GM12878 (cell line): ENCODE measurements at regions not wholly inside any gene's neighbourhood (a gene's known extent, or its start where the extent isn't known, plus 50 kb on each side); places are given as distances from the start of the nearest gene placed in this dataset.

Experiments
- ATAC-seq: fragments of 200-7000 bp; cut with Tn5 transposase; 3 replicates; pipeline ENCODE4 v1.9.1; 2020; ENCODE audit warnings: mild to moderate bottlenecking, moderate library complexity
- BruUV-seq: library from RNA; stranded (reverse); fragments of 400-500 nt; replicated peaks from 2 replicates; lab custom pipeline; 2021; lab: Mats Ljungman, UMichigan
- CTCF ChIA-PET: fragments of 300-600 bp; sonication (Branson Sonifier 250); formaldehyde crosslinking; extraction: SDS; loops from one replicate; lab custom pipeline; 2021; ENCODE audit warnings: inconsistent platforms; lab: Yijun Ruan, JAX
- POLR2A ChIA-PET: fragments of 350-600 bp; formaldehyde crosslinking; extraction: SDS; loops from one replicate; lab custom pipeline; 2021; ENCODE audit warnings: inconsistent platforms; lab: Charles Lee
- RAD21 ChIA-PET: fragments of 300-600 bp; sonication (Branson Sonifier 250); formaldehyde crosslinking; loops from one replicate; lab custom pipeline; 2023; ENCODE audit warnings: antibody characterized with exemption; ENCODE audit not compliant: unreplicated experiment; lab: Charles Lee
- SMC1A ChIA-PET: fragments of 300-600 bp; sonication (Branson Sonifier 250); formaldehyde crosslinking; loops from one replicate; lab custom pipeline; 2023; ENCODE audit not compliant: unreplicated experiment, uncharacterized antibody; lab: Charles Lee
- DNase-seq: peaks from one replicate; pipeline ENCODE4 v3.0.0-alpha.2; 2011; ENCODE audit warnings: low read depth, low spot score
- FAIRE-seq: peaks from 3 replicates; lab custom pipeline; 2011; peaks lifted over from hg19 to GRCh38; lab: Jason Lieb, UNC
- H2AFZ ChIP-seq: 2 replicates; pipeline ENCODE4 v1.6.0; 2011; ENCODE audit warnings: low read depth, low read length, control low read depth; ENCODE audit not compliant: control insufficient read depth
- H3K27ac ChIP-seq: 2 replicates; pipeline ENCODE4 v1.5.1; 2011; ENCODE audit warnings: control low read depth; ENCODE audit not compliant: control insufficient read depth, insufficient read depth
- H3K27me3 ChIP-seq, 2 experiments: replicated peaks in 1 of 2; 2 replicates each; pipeline versions ENCODE4 v1.6.0 to v1.6.1; 2011; ENCODE audit warnings: low read length in 1 of 2; ENCODE audit not compliant: control insufficient read depth in 2 of 2, insufficient read depth in 2 of 2
- H3K36me3 ChIP-seq, 2 experiments: 2 replicates each; pipeline ENCODE4 v1.5.1; 2011; ENCODE audit warnings: low read length in 1 of 2; ENCODE audit not compliant: control insufficient read depth in 2 of 2, insufficient read depth in 2 of 2
- H3K4me1 ChIP-seq: 2 replicates; pipeline ENCODE4 v1.6.1; 2011; ENCODE audit warnings: mild to moderate bottlenecking, low read length, moderate library complexity, mixed read lengths; ENCODE audit not compliant: control insufficient read depth, insufficient read depth
- H3K4me2 ChIP-seq: 2 replicates; pipeline ENCODE4 v1.6.0; 2011; ENCODE audit warnings: control low read depth; ENCODE audit not compliant: control insufficient read depth, insufficient read depth
- H3K4me3 ChIP-seq: fragments of 200-600 bp; sonication (generic); 2 replicates; pipeline ENCODE4 v1.5.1; 2016
- H3K79me2 ChIP-seq: 2 replicates; pipeline ENCODE4 v1.6.0; 2011; ENCODE audit warnings: low read length; ENCODE audit not compliant: control insufficient read depth, insufficient read depth
- H3K9ac ChIP-seq: 2 replicates; pipeline ENCODE4 v1.8.0; 2011; ENCODE audit warnings: low read length, control low read depth, mixed read lengths; ENCODE audit not compliant: control insufficient read depth, insufficient read depth
- H3K9me3 ChIP-seq: replicated peaks from 3 replicates; pipeline ENCODE4 v1.5.1; 2011; ENCODE audit warnings: mild to moderate bottlenecking, low read length; ENCODE audit not compliant: control insufficient read depth, insufficient read depth
- H4K20me1 ChIP-seq: 2 replicates; pipeline ENCODE4 v1.6.0; 2011; ENCODE audit not compliant: control insufficient read depth, insufficient read depth
- ATF7 ChIP-seq: fragments of 450-650 bp; IDR thresholded peaks from 2 replicates; pipeline ENCODE4 v1.6.1; 2016; ENCODE audit warnings: low read depth, mild to moderate bottlenecking
- BACH1 ChIP-seq: fragments of 450-650 bp; IDR thresholded peaks from 2 replicates; pipeline ENCODE4 v1.6.1; 2017; ENCODE audit warnings: mild to moderate bottlenecking, borderline replicate concordance
- E2F8 ChIP-seq: fragments of 450-650 bp; IDR thresholded peaks from 2 replicates; pipeline ENCODE4 v1.6.1; 2018; ENCODE audit warnings: mild to moderate bottlenecking, low read depth, moderate library complexity; ENCODE audit not compliant: partially characterized antibody
- ELK1 ChIP-seq: IDR thresholded peaks from 2 replicates; pipeline ENCODE4 v1.6.1; 2012; ENCODE audit warnings: low read depth, low read length, improper control_type of control experiment
- ETV6 ChIP-seq, 2 experiments: fragments of 450-650 bp in 1 of 2; IDR thresholded peaks in 1 of 2; conservative IDR thresholded peaks in 1 of 2; 2 replicates each; pipeline ENCODE4 v1.6.1; 2014; ENCODE audit warnings: antibody characterized with exemption in 1 of 2, borderline replicate concordance in 1 of 2, low read depth in 1 of 2, mild to moderate bottlenecking in 1 of 2, moderate library complexity in 1 of 2
- HDAC6 ChIP-seq: fragments of 200-600 bp; sonication (generic); IDR thresholded peaks from one replicate; pipeline ENCODE4 v1.8.0; 2017; ENCODE audit warnings: antibody characterized with exemption; ENCODE audit not compliant: unreplicated experiment
- MXI1 ChIP-seq: fragments of 150-350 bp; IDR thresholded peaks from 2 replicates; pipeline ENCODE4 v1.6.1; 2011; ENCODE audit warnings: low read depth, mild to moderate bottlenecking, inconsistent platforms, low read length, improper control_type of control experiment
- PAX5 ChIP-seq: IDR thresholded peaks from 2 replicates; pipeline ENCODE4 v1.6.1; 2011; ENCODE audit warnings: low read depth, low read length, borderline replicate concordance
- PAX8 ChIP-seq: fragments of 450-650 bp; IDR thresholded peaks from 2 replicates; pipeline ENCODE4 v1.6.1; 2017; ENCODE audit warnings: mild to moderate bottlenecking, moderate library complexity
- RAD21 ChIP-seq: IDR thresholded peaks from 2 replicates; pipeline ENCODE4 v1.6.1; 2011; ENCODE audit warnings: mild to moderate bottlenecking, low read depth, low read length, moderate library complexity; ENCODE audit not compliant: insufficient read depth
- SREBF1 ChIP-seq: IDR thresholded peaks from 2 replicates; pipeline ENCODE4 v1.6.1; 2012; ENCODE audit warnings: mild to moderate bottlenecking, low read length
- TBL1XR1 ChIP-seq: IDR thresholded peaks from 2 replicates; pipeline ENCODE4 v1.6.1; 2012; ENCODE audit warnings: low read depth, low read length, improper control_type of control experiment
- YY1 ChIP-seq: IDR thresholded peaks from 2 replicates; pipeline ENCODE4 v1.6.1; 2011; ENCODE audit warnings: low read depth, mild to moderate bottlenecking, low read length
- ZNF24 ChIP-seq: fragments of 450-650 bp; IDR thresholded peaks from 2 replicates; pipeline ENCODE4 v1.6.1; 2017; ENCODE audit warnings: antibody characterized with exemption, mild to moderate bottlenecking
- WGBS: methylation state at CpG from one replicate; pipeline ENCODE4 v1.1.6; 2016; ENCODE audit warnings: low lambda C conversion rate; ENCODE audit not compliant: insufficient replicate concordance, insufficient coverage; ENCODE audit errors: missing lambda C conversion rate; 5-methylcytosine and 5-hydroxymethylcytosine counted together
- in situ Hi-C: fragments of 300-500 bp; cut with MboI; formaldehyde crosslinking; loops from 9 replicates; pipeline ENCODE4 v1.14.3; 2018; ENCODE audit warnings: mixed read lengths
- intact Hi-C: fragments of 100-400 bp; cut with micrococcal nuclease; formaldehyde crosslinking; loops from one replicate; pipeline ENCODE4 v1.14.2; 2022; ENCODE audit not compliant: unreplicated experiment
- TF ChIP-seq, protein P1 (sequence below): IDR thresholded peaks from 2 replicates; pipeline ENCODE4 v1.6.1; 2012; ENCODE audit warnings: low read length, inconsistent platforms
- TF ChIP-seq, protein P2 (sequence below): IDR thresholded peaks from 2 replicates; pipeline ENCODE4 v1.6.1; 2011; ENCODE audit warnings: borderline replicate concordance, low read depth, mild to moderate bottlenecking, moderate library complexity, mixed read lengths, low read length; ENCODE audit not compliant: insufficient read depth; ENCODE audit errors: extremely low read length

- TF ChIP-seq E2F8 (no peak), SREBF1 (no peak), PAX8 (no peak)
These were observed 242.1 kb upstream of the DYNLRB2 start (continued) for GRCh38 chr16:80298676-80299075.

DNA sequence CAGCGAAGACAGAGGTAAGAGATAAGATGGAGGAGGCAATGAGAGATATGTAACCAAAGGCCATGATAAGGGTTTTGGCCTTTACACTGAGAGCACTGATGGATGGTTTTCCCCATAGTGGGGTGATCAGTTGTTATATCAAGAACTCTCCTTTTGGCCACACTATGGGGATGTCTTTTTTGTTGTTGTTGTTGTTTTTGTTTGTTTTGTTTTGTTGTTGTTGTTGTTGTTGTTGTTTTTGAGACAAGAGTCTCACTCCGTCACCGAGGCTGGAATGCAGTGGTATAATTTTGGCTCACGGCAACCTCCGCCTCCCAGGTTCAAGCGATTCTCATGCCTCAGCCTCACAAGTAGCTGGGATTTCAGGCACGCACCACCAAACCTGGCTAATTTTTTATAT is 244.8 kb upstream of the DYNLRB2 start:
- RAD21 ChIA-PET: no interaction called here
- H3K9ac ChIP-seq: no peak overlapping the region
- FAIRE-seq (no peak), ATAC-seq (no peak), DNase-seq (no peak)
- intact Hi-C loops: no loop called here
- no peak overlapping the region for H2AFZ ChIP-seq
- BruUV-seq: no TSS peak
- in situ Hi-C loops: no loop called here
- H3K36me3 ChIP-seq: no peaks in the 10 kb centered on the region
- H3K4me1 ChIP-seq: no peaks in the 10 kb centered on the region
- no peaks in the 10 kb centered on the region for H3K79me2 ChIP-seq
- H3K4me3 ChIP-seq: no peak overlapping the region
- CTCF ChIA-PET: no interaction called here
- H3K27ac ChIP-seq: no peak overlapping the region
- H3K4me2 ChIP-seq: no peak overlapping the region
- no peaks in the 10 kb centered on the region for H3K27me3 ChIP-seq
- no peaks in the 10 kb centered on the region for H3K9me3 ChIP-seq
- no peaks in the 10 kb centered on the region for H4K20me1 ChIP-seq
- 76% methylated on average over 7 of the region's 7 CpGs for WGBS
- POLR2A ChIA-PET: no interaction called here
- SMC1A ChIA-PET: no interaction called here
- TF ChIP-seq YY1 (no peak), ZNF24 (no peak), SREBF1 (no peak), TBL1XR1 (no peak), BACH1 (no peak), HDAC6 (no peak), MXI1 (no peak), PAX5 (no peak), ETV6 (conservative IDR thresholded peaks at IDR 0.05 in 1 of 2, IDR thresholded peaks at IDR 0.05 in 1 of 2; ENCODE audit: borderline replicate concordance in 1 of 2, low read depth in 1 of 2) (no peak), RAD21 (no peak), ATF7 (no peak), ELK1 (no peak)
- TF ChIP-seq, protein P1, sequence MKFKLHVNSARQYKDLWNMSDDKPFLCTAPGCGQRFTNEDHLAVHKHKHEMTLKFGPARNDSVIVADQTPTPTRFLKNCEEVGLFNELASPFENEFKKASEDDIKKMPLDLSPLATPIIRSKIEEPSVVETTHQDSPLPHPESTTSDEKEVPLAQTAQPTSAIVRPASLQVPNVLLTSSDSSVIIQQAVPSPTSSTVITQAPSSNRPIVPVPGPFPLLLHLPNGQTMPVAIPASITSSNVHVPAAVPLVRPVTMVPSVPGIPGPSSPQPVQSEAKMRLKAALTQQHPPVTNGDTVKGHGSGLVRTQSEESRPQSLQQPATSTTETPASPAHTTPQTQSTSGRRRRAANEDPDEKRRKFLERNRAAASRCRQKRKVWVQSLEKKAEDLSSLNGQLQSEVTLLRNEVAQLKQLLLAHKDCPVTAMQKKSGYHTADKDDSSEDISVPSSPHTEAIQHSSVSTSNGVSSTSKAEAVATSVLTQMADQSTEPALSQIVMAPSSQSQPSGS: no peak
- TF ChIP-seq, protein P2, sequence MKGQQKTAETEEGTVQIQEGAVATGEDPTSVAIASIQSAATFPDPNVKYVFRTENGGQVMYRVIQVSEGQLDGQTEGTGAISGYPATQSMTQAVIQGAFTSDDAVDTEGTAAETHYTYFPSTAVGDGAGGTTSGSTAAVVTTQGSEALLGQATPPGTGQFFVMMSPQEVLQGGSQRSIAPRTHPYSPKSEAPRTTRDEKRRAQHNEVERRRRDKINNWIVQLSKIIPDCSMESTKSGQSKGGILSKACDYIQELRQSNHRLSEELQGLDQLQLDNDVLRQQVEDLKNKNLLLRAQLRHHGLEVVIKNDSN: no peak
